ENCODE measurements at regions not wholly inside any gene's neighbourhood (a gene's known extent, or its start where the extent isn't known, plus 50 kb on each side); places are given as distances from the start of the nearest gene placed in this dataset.

DNA sequence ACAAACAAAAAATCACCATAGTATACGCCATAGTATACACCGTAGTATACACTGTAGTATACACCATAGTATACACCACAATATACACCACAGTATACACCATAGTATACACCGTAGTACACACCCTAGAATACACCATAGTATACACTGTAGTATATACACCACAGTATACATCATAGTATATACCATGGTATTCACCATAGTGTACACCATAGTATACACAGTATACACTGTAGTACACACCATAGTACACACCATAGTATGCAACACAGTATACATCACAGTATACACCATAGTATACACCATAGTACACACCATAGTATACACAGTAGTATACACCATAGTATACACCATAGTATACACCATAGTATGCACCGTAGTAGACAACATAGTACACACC, 157.6 kb upstream of the ADARB2 start:
- TF ChIP-seq, protein P1, sequence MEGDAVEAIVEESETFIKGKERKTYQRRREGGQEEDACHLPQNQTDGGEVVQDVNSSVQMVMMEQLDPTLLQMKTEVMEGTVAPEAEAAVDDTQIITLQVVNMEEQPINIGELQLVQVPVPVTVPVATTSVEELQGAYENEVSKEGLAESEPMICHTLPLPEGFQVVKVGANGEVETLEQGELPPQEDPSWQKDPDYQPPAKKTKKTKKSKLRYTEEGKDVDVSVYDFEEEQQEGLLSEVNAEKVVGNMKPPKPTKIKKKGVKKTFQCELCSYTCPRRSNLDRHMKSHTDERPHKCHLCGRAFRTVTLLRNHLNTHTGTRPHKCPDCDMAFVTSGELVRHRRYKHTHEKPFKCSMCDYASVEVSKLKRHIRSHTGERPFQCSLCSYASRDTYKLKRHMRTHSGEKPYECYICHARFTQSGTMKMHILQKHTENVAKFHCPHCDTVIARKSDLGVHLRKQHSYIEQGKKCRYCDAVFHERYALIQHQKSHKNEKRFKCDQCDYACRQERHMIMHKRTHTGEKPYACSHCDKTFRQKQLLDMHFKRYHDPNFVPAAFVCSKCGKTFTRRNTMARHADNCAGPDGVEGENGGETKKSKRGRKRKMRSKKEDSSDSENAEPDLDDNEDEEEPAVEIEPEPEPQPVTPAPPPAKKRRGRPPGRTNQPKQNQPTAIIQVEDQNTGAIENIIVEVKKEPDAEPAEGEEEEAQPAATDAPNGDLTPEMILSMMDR (IDR thresholded peaks at IDR 0.05; ENCODE audit: borderline replicate concordance, extremely low read depth, low read length, poor library complexity, severe bottlenecking), result no peak
- TF ChIP-seq EZH2 (IDR thresholded peaks at IDR 0.05; ENCODE audit: borderline replicate concordance, low read depth, low read length, severe bottlenecking), result no peak

Measured in DND-41 (cell line).